ENCODE measurements at regions not wholly inside any gene's neighbourhood (a gene's known extent, or its start where the extent isn't known, plus 50 kb on each side); places are given as distances from the start of the nearest gene placed in this dataset.

GRCh38 chr1:201761178-201761577 is 67.8 kb upstream of the IPO9 start:
- TF ChIP-seq, protein P1, sequence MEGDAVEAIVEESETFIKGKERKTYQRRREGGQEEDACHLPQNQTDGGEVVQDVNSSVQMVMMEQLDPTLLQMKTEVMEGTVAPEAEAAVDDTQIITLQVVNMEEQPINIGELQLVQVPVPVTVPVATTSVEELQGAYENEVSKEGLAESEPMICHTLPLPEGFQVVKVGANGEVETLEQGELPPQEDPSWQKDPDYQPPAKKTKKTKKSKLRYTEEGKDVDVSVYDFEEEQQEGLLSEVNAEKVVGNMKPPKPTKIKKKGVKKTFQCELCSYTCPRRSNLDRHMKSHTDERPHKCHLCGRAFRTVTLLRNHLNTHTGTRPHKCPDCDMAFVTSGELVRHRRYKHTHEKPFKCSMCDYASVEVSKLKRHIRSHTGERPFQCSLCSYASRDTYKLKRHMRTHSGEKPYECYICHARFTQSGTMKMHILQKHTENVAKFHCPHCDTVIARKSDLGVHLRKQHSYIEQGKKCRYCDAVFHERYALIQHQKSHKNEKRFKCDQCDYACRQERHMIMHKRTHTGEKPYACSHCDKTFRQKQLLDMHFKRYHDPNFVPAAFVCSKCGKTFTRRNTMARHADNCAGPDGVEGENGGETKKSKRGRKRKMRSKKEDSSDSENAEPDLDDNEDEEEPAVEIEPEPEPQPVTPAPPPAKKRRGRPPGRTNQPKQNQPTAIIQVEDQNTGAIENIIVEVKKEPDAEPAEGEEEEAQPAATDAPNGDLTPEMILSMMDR (IDR thresholded peaks at IDR 0.05; ENCODE audit: insufficient read depth, low read depth, low read length, missing control alignments): no peak
- DNase-seq (ENCODE audit: low read depth): no peak
- no peak overlapping the region for H3K4me3 ChIP-seq (ENCODE audit: low read length)

- no peak for DNase-seq (ENCODE audit: low read depth)
- TF ChIP-seq, protein P1 (IDR thresholded peaks at IDR 0.05; ENCODE audit: insufficient read depth, low read depth, low read length, missing control alignments): no peak
These were observed 67.1 kb upstream of the IPO9 start for GRCh38 chr1:201761871-201762270.

GRCh38 chr1:201762381-201762780 is 66.6 kb upstream of the IPO9 start:
- no peak overlapping the region for H3K4me3 ChIP-seq (ENCODE audit: low read length)
- TF ChIP-seq, protein P1 (IDR thresholded peaks at IDR 0.05; ENCODE audit: insufficient read depth, low read depth, low read length, missing control alignments): no peak
- DNase-seq (ENCODE audit: low read depth): no peak

More at GRCh38 chr1:201761871-201762270, 67.1 kb upstream of the IPO9 start:
- H3K4me3 ChIP-seq (ENCODE audit: low read length): no peak overlapping the region

- H3K4me3 ChIP-seq (ENCODE audit: low read length): no peak overlapping the region
- TF ChIP-seq, protein P1 (IDR thresholded peaks at IDR 0.05; ENCODE audit: insufficient read depth, low read depth, low read length, missing control alignments): no peak
- no peak for DNase-seq (ENCODE audit: low read depth)
These were observed 65.4 kb upstream of the IPO9 start for GRCh38 chr1:201763455-201764140.

- DNase-seq (ENCODE audit: low read depth): no peak
- TF ChIP-seq, protein P1 (IDR thresholded peaks at IDR 0.05; ENCODE audit: insufficient read depth, low read depth, low read length, missing control alignments): no peak
- no peak overlapping the region for H3K4me3 ChIP-seq (ENCODE audit: low read length)
These were observed 64.8 kb upstream of the IPO9 start for GRCh38 chr1:201764166-201764565.

DNA sequence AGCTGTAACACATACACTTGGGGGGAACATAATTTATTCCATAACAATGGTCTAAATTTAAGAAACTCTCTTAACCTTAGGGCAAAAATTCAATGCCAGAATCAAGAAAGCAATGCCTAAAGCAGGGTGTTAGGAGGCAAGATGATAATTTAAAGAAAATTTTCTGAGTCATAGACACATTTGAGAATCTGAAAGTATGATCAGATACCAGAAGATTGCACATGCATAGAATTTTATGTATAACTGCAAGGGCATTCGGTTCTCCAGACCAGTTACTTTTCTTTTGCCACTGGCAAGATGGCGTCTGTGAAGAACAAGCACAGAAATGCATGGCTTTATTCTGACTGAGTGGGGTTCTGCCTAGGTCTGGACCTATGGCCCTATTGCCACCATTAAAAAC is 64.4 kb upstream of the IPO9 start:
- H3K4me3 ChIP-seq (ENCODE audit: low read length): no peak overlapping the region
- no peak for DNase-seq (ENCODE audit: low read depth)
- TF ChIP-seq, protein P1 (IDR thresholded peaks at IDR 0.05; ENCODE audit: insufficient read depth, low read depth, low read length, missing control alignments): no peak
